GM19395 (cell line): ENCODE measurements at regions not wholly inside any gene's neighbourhood (a gene's known extent, or its start where the extent isn't known, plus 50 kb on each side); places are given as distances from the start of the nearest gene placed in this dataset.

Experiments
- ATAC-seq: cut with Tn5 transposase; IDR thresholded peaks from one replicate; pipeline ENCODE4 v1.9.1; 2021; ENCODE audit warnings: mild to moderate bottlenecking, moderate library complexity; ENCODE audit not compliant: unreplicated experiment

DNA sequence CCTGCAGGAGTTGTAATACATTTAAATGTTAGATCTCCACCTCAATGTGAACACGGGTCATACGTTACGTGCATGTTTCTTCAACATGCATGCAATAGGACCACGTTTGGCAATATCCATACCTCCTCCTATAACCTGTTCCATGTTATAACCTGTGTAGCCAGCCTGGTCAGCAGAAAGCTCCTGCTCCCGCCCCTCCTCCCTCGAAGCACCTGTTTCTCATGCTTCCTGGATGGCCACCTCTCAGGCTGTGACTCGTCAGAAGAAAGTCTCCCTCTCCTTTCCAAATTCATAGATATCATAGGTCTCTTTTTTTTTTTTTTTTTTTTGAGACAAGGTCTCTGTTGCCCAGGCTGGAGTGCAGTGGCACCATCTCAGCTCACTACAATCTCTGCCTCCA, 96.5 kb downstream of the HMX1 start:
- no peak for ATAC-seq

DNA sequence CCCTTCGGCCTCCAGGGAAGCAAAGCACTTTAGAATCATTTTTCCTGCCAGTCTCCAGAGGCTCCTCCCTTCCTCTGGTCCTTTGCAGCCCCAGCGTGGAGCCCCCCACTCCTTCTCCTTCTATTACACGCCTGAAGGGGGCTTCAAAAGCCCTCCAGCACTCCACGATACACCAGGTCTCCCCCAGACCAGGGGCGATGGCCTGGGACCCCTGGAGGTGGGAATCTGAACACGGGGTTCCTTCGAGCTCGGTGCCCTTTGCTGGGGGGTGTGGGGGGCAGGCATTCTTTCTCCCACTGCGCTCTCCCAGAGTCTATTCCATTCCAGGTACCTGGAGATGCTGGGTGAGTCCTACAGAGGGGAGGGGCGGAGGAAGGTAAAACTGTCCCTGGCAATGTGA, 97.6 kb downstream of the HMX1 start:
- ATAC-seq, result no peak

DNA sequence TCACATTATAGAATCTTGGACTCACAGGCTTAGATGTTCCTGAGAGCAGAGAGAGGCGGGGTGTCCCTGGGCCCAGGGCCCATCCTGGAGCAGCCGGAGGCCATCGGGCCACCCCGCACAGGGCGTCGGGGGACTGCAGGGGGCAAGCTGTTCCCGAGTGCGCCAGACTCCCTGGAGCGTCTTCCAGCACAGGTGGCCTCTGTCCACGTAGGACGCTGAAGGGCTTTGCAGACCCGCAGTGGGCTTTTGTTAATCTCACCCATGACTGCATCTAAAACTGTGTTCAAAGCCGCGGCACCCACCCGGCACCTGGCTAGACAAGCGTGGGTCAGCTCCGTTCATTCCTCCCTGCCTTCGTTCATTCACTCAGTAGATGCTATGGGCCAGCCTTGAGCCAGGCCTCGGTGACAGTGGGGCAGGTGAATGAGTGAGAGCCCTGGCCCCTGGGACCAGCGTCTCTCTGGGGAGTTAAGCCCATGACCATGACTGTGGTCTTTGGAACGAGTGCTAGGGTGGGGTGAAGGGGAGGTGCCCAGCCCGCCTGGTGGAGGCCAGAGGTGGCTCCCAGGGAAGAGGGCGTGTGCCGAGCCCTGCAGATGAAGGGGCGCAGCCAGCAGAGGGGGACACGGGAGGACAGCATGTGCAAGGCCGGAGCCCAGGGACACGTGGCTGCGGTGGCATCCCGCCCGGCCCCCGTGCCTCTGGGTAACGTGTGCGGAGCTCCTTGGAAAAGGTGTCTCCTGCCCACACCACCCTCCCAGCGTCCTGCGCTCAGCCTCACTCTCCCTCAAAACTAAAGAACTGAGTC, 98.3 kb downstream of the HMX1 start:
- no peak for ATAC-seq

DNA sequence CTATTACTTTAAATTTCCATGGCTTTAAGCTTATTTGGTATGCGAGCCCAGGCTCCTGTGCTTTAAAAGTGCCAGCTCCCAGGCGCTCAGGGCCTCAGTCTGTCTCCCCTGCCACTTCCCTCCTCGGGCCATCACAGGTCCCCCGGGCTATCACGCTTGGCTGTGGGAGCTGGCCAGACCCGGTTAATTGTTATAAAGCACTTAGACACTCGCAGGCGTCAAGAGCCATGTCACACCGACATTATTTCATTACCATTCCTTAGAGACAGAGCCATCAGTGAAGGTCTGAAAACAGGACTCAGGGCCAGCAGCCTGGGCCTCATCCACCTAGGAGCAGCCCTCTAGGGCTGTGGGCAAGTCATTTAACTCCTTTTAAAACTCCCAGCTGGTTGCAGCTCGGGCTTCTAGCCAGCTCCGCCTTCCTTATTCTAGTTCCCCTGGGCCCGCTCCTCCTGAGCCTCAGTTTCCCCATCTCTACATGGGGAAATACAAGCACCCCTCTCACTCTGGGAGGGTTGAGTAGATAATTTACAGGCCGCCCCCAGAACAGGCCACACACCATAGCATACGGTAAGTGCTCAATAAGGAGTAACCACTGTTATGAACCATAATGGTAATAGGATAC, 99.0 kb downstream of the HMX1 start:
- ATAC-seq, result no peak

DNA sequence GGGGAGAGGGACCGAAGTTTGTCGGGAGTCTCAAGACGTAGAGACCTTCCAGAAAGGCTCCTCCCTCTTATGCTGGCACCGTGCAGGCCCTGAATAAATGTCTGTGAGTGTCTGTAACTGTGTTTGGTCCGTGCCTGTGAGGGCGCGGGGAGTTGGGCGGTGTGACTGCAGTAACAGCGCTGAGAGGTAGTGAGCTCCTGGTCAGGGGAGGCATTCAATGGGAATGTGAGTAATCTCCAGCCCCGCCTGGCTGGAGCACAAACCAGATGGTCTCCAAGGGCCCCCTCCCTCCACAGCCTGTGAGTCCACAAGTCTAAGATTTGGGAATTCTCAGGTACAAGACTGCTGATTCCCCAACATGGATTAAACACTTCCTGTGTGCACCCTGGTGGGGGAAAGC, 100.0 kb downstream of the HMX1 start:
- no peak for ATAC-seq

DNA sequence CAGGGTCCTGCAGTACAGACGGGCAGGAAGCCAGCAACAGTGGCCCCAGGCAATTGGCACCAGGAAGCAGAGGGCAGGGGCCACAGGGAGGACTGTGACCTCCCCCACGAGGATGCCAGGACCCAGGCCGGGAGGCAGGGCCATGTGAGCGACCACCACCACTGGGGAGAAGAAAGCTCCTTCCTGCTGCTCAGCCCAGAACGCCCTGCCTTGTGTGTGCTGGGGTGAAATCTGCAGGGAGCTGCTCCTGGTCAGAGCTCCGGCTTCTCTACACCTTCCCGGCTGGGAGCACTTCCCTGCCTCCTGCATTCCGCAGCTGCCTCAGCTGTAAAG, 100.4 kb downstream of the HMX1 start:
- ATAC-seq, result no peak

DNA sequence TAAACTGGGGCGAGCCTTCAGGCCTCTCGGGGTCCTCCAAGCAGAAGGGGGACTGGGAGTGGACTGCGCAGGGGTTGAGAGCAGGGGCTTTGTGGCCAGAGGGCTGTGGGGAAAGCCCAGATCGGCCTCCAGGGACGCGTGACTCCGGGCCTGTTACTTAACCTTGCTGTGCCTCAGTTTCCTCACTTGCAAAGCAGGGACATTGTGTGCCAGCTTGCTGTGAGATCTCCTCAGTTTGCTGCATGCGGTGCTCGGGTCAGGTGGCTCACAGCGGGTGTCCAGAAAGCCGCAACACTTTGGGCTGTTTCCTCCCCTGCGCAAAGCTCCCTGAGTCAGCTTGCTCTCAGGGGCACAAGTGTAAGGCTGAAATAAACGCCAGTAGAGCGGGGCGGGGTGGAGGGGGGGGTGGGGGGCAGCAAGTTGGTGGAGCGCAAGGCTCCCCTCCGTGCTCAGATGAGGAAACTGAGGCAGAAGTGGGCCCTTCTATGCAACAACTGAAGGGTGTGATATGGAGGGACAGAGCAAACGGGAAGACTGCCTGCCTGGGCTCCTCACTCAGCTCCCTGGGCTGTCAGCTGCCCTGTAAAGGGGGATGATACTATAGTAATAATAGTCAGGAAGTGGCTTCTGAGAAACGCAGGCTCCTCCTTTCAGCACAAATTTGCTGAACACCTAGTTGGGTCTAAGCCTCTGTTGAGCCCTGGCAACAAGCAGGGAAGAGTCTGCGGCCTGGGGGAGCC, 101.0 kb downstream of the HMX1 start:
- ATAC-seq, result no peak

DNA sequence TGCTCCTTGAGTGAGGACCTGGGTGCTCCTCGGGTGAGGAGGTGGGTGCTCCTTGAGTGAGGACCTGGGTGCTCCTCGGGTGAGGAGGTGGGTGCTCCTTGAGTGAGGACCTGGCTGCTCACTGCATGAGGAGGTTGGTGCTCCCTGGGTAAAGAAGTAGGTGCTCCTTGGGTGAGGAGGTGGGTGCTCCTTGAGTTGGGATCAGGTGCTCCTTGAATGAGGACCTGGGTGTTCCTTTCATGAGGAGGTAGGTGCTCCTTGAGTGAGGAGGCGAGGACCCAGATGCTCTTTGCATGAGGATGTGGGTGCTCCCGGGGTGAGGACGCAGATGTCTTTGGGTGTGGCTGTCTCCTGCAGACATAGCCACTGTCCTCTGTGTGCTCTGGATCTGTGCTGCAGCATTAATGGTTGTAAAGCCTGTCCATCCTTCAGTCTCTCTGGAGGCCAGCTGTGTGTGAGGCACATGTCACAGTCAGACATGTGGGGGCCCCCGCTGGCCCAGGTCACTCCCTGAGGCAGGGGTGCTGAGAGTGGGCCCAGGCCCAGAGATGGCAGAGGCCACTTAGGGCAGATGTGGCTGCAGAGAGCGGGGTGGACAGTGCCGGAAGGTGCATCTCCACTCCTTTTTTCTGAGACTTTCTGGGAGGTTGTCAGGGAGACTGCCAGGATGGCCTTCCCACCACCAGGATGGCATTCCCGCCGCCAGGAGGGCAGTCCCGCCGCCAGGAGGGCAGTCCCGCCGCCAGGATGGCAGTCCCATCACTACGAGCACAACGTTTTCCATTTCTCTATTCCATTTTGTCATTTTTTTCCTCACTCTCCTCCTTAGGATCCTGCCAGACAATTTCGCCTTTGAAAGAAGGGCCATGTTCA, 101.8 kb downstream of the HMX1 start:
- no peak for ATAC-seq

DNA sequence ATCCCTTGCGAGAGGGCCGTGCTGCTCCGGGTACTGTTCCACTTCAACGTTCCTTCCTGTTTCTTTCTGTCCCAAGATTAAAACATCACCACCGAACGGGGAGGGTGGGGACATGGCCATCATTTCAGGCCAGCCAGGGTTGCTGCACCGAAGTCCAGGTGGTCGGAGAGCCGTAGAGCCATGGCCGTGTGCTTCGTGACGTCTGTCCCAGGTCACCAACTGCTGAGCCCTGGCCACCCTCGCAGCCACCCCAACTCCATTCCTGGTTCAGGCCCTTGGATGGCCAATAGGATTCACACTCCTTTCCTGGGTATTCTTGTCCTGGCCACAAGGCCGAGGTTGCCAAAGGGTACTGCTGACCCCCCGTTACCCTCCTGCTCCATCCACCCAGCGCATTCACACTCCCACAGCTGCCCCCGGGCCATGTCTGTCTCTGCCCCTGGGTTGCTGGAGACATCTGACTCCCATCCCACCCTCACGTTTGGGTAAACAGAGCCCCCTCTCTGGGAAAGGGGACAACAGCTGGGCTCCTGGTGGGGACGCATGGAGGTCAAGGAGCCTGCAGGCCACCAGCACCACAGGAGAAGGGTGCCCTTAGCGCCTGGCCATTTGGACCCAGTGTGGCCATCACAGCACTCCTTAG, 103.2 kb downstream of the HMX1 start:
- no peak for ATAC-seq

DNA sequence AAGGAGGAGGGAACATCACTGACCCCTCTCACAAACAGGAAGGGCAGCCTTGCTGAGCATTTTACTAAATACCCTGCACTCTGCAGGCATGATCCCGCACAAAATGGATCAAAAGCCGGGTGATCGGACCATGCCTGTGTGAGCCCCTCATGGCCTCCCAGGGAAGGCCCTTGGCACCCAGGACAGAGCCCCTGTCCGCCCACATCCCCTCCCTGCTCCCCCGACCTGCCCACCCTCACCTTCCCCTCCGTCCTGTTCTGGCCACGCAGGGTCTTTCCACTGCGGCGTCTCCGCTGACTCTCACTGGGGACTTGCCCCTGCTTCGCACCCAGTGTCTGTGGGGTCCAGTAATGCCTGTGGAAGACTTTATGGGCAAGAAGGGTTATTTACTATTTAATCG, 105.0 kb downstream of the HMX1 start:
- no peak for ATAC-seq

DNA sequence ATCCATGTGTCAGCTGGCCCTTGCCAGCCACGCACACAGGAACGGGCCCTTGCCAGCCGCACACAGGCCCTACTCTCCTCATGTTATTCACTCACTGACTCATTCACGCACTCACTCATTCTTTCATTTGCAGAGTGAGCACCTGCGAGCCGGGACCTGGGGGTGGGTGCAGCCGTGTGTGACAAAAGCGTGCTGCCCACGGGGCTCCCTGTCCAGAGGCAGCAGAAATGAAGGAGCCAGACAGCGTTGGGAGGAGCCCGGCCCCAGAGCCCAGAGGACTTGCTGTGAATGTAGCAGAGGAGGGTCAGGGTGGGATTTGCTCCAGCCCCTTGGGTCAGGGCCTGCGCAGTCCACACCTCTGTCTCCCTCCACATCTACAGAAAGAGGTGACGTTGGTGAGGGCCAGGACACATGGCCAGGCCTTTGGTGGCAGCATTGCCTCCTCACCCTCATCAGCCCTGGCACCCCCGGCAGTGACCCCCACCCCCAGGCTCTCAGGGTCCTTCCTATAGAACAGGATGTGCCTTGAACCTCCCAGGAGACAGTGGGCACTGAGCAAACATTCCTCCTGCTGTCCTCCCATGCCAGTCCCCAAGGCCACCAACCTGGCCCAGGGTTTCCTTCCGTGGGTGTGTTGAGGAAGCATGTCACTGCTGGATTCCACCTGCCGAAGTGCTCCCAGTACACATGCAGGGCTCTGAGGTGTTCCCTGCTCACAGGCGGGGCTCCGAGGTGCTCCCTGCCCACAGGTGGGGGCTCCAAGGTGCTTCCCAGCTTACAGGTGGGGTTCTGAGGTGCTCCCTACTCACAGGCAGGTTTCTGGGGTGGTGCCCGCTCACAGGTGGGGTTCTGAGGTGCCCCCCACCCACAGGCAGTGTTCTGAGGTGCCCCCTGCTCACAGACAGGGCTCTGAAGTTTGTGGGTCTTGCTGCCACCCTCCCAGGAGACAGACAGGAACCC, 105.7 kb downstream of the HMX1 start:
- no peak for ATAC-seq

DNA sequence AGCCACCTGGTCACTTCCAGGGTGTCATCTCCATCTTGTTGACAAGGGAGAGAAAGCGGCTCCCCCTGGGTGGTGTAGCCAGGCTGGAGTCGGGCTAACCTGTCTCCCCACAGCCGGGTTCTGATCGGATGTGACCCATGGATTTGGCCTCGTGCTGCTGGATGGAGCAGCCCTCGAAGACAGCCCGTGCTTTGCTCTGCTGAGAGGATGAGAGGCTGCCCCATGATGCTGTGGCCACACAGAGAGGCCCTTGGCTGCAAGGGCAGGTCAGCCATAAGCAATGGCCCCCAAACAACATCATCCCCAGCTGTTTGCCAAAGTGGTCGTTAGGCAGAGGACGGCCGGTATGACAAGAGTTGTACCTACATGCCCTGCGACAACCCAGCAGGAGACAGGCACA, 106.6 kb downstream of the HMX1 start:
- ATAC-seq, result no peak

DNA sequence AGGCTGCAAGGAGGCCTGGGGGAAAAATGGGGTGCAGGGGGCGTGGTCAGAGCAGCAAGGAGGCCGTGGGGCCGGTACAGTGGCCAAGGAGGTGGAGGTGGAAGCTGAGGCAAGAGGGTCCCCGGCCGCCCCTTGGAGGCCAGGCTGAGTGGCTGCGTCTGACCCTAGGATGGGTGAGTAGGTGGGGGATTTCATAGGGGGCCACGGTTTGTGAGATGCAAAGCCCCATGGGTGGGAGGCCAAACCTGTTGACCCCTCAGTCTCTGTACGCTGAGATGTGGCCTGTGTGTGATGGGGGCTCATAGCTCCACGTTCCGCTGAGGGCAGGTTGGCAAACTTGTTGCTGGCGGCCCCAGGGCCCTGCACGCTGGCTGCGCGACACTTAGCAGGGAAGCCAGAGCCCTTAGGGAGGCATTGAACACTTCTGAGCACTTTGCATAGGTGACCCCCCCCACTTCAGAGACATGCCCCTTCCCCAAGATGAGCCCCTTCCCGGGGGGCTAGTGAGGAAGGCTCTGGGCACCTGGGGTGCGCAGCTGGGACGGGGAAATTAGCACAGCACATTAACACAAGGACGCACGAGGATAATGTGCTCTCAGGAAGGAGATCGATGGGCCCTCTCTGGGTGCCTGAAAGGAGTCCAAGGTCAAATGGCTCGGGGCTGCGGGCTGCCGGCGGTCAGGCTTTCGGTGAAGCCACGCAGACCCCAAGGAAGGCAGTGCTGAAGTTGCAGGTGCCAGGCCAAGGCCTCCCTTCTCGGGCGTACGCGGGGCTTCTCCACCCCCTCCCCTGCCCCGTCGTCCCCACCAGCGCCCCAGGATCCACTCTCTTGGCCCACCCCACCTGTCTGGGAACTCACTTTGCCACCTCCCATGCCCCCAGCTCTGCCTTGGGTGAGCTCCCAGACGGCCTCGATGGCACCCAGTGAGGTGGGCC, 107.4 kb downstream of the HMX1 start:
- no peak for ATAC-seq

DNA sequence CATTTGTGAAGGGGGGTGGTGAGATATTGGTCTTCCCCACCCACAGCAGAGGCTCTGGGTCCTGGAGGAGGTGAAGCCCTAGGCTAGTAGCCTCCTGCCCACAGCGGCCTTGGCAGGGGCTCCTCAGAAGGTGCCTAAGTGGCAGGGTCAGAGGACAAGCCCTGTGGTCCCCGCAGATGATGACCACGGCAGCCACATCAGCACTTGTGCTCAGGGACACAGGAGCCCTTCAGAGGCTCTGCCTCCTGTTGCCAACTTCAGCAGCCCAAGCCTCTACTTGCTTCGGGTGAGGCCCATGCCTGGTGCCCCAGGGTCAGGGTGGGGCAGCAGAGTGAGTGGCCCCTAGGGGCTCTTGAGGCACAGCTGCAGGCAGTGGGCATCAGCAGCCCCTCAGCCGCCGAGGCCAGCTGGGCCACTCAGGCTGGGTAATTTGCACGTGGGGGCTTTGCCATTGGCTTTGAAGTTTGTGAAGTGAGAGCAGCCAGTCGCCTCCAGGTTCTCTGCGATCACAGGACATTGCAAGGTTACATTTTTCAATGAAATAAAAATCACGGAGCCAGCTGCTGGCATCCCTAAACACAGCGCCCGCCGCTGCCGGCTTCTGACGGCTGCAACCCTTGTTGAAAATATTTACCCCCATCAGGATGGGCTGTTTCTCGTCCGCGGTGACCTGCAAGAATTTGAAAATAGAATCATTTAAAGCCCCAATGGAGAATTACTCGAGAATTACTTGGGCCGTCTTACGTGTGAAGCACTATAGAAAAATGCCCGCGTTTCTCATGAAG, 108.5 kb downstream of the HMX1 start:
- ATAC-seq, result no peak

DNA sequence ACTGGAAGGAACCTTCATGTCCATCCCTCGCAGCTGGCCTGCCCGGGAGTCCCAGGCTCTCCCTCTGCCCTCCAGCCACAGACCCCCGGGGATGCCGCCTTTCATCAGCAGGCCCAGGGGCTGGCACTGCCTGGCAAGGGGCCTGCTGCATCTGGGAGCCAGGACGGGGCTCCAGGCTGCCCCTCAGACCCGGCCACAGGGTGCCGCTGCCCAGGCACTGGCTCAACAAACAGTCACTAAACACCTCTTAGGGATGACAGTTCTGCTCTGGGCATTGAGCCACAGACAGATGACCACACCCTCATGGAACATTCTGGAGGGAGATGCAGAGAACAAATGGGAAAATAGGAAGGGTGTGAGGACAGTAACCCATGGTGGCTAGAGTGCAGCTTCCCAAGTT, 109.3 kb downstream of the HMX1 start:
- no peak for ATAC-seq

DNA sequence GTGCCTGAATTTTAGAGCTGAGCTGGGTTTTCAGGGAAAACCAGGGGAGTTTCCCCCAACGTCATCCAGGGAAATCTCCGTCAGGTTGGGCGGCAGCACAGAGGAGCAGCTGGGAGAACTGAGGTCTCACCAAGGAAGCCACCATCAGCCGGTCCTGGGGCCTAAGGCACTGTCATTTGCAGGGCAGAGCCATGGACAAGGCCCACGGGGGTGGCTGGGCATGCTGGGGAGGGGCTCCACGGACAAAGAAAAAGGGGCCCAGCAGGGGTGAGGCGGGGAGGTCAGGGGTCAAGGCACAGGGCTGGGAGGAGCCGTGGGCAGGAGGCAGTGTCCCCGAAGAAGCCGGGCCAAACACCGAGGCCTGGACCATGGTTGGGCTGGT, 109.8 kb downstream of the HMX1 start:
- ATAC-seq, result no peak

DNA sequence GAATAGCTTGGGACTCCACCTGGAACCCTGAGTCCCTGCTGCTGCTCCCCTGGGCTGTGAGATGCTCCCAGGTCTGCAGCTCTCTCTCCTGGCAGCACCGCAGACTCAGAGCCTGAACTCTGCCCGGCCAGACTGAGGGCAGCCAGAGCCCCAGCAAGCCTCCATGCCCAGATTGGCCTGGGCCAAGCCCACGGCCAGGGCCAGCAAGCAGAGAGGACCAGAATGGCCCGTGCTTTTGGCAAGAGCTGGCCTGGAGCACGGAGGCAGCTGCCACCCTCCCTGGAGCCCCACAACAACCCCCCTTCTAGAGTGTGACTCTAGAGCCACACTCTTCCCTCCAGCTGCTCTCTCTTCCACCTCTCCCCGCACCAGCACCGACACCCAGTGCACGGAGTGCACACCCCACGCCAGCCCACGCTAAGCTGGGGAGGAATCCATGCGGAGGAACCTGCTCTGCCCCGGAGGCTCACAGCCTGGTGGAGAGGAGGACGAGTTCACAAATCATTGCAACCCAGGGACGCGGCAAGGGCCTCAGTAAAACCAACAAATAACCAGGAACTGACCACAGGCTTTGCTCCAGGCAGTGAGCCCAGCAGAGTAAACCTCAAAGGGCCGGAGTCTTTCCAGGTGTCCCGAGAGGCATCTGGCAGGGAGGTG, 110.3 kb downstream of the HMX1 start:
- no peak for ATAC-seq
